B cell (primary cell): ENCODE measurements at regions not wholly inside any gene's neighbourhood (a gene's known extent, or its start where the extent isn't known, plus 50 kb on each side); places are given as distances from the start of the nearest gene placed in this dataset.

Experiments used
- ATAC-seq: fragments of 200-7000 bp; cut with Tn5 transposase; one replicate; pipeline ENCODE4 v1.10.0; 2021; ENCODE audit warnings: low read depth, mild to moderate bottlenecking, moderate number of reproducible peaks, moderate library complexity
- CTCF ChIA-PET: fragments of 350-600 bp; sonication (Branson Sonifier 250); formaldehyde crosslinking; loops from one replicate; lab custom pipeline; 2021; ENCODE audit warnings: antibody characterized with exemption, inconsistent platforms; lab: Charles Lee
- POLR2A ChIA-PET: fragments of 350-600 bp; sonication (Branson Sonifier 250); formaldehyde crosslinking; loops from one replicate; lab custom pipeline; 2021; ENCODE audit warnings: antibody characterized with exemption; lab: Charles Lee
- DNase-seq: peaks from one replicate; pipeline ENCODE4 v3.0.0; 2013
- H2AFZ ChIP-seq: 2 replicates; pipeline ENCODE4 v1.6.1; 2012; ENCODE audit warnings: mild to moderate bottlenecking, low read depth, low read length; ENCODE audit not compliant: insufficient read depth, poor library complexity, severe bottlenecking
- H3K27ac ChIP-seq, 2 donors: 1 replicate in 1 of 2; 2 replicates in 1 of 2; pipeline ENCODE4 v1.5.1; 2012 to 2013; ENCODE audit warnings: low read length in 2 of 2, mild to moderate bottlenecking in 2 of 2, moderate library complexity in 1 of 2
- H3K27me3 ChIP-seq, 4 experiments: fragments of 200-600 bp in 1 of 4; sonication (generic) in 1 of 4; replicated peaks in 1 of 4; 1 replicate in 2 of 4; 2 replicates in 2 of 4; pipeline versions ENCODE4 v1.6.1 to v1.7.0; 2013 to 2016; ENCODE audit warnings: low read length in 3 of 4, mild to moderate bottlenecking in 2 of 4, mixed read lengths in 1 of 4, moderate library complexity in 1 of 4; ENCODE audit not compliant: insufficient read depth in 4 of 4, control insufficient read depth in 3 of 4; ENCODE audit errors: control extremely low read depth in 1 of 4
- H3K36me3 ChIP-seq, 2 experiments: replicated peaks in 1 of 2; 1 replicate in 1 of 2; 2 replicates in 1 of 2; pipeline versions ENCODE4 v1.6.1 to v1.7.1; 2013; ENCODE audit warnings: low read length in 1 of 2; ENCODE audit not compliant: insufficient read depth in 2 of 2, control insufficient read depth in 1 of 2; ENCODE audit errors: control extremely low read depth in 1 of 2, extremely low read depth in 1 of 2
- H3K4me1 ChIP-seq, 2 donors: fragments of 200-600 bp in 1 of 2; sonication (generic) in 1 of 2; 1 replicate in 1 of 2; 2 replicates in 1 of 2; pipeline versions ENCODE4 v1.5.1 to v1.6.1; 2013 to 2017; ENCODE audit warnings: low read length in 2 of 2; ENCODE audit not compliant: control insufficient read depth in 2 of 2, insufficient read depth in 2 of 2
- H3K4me2 ChIP-seq: replicated peaks from 2 replicates; pipeline ENCODE3; 2012; ENCODE audit warnings: mild to moderate bottlenecking, low read depth, low read length; ENCODE audit not compliant: poor library complexity, severe bottlenecking
- H3K4me3 ChIP-seq, 5 experiments: fragments of 200-600 bp in 1 of 5; sonication (generic) in 1 of 5; 1 replicate in 3 of 5; 2 replicates in 2 of 5; pipeline versions ENCODE4 v1.5.1 to v1.7.0; 2011 to 2016; ENCODE audit warnings: low read length in 4 of 5, mild to moderate bottlenecking in 4 of 5, low read depth in 2 of 5, control low read depth in 1 of 5, moderate library complexity in 1 of 5; ENCODE audit not compliant: insufficient read depth in 1 of 5; ENCODE audit errors: control extremely low read depth in 1 of 5, extremely low read depth in 1 of 5
- H3K79me2 ChIP-seq: fragments of 200-600 bp; sonication (generic); one replicate; pipeline ENCODE4 v1.6.0; 2016; ENCODE audit warnings: low read length; ENCODE audit not compliant: control insufficient read depth, insufficient read depth
- H3K9ac ChIP-seq: fragments of 200-600 bp; sonication (generic); 2 replicates; pipeline ENCODE4 v1.6.1; 2017; ENCODE audit warnings: mild to moderate bottlenecking, low read length, moderate library complexity
- H3K9me3 ChIP-seq, 3 donors: one replicate each; pipeline versions ENCODE4 v1.6.1 to v1.7.1; 2013; ENCODE audit warnings: low read length in 2 of 3; ENCODE audit not compliant: control insufficient read depth in 2 of 3, insufficient read depth in 1 of 3; ENCODE audit errors: control extremely low read depth in 1 of 3
- H4K20me1 ChIP-seq: 2 replicates; pipeline ENCODE4 v1.6.0; 2012; ENCODE audit warnings: mild to moderate bottlenecking, low read length; ENCODE audit not compliant: insufficient read depth, control insufficient read depth, poor library complexity, severe bottlenecking
- H3K27ac Mint-ChIP-seq: one replicate; pipeline ENCODE4 v1.8.0; 2021; ENCODE audit warnings: mixed read lengths
- H3K27me3 Mint-ChIP-seq: one replicate; pipeline ENCODE4 v1.8.0; 2021; ENCODE audit warnings: mixed read lengths
- H3K4me1 Mint-ChIP-seq: one replicate; pipeline ENCODE4 v1.8.0; 2021; ENCODE audit warnings: mixed read lengths
- H3K4me3 Mint-ChIP-seq: one replicate; pipeline ENCODE4 v1.8.0; 2021; ENCODE audit warnings: mixed read lengths
- H3K9me3 Mint-ChIP-seq: one replicate; pipeline ENCODE4 v1.8.0; 2022; ENCODE audit warnings: mixed read lengths; ENCODE audit not compliant: insufficient read depth
- EZH2 ChIP-seq: IDR thresholded peaks from 2 replicates; pipeline ENCODE4 v1.6.1; 2012; ENCODE audit warnings: borderline replicate concordance, low read depth, mild to moderate bottlenecking, moderate library complexity, low read length; ENCODE audit not compliant: insufficient read depth, poor library complexity, severe bottlenecking
- WGBS: methylation state at CpG from one replicate; pipeline ENCODE4 v1.1.5; 2013; ENCODE audit warnings: missing lambda C conversion rate; ENCODE audit not compliant: insufficient coverage; 5-methylcytosine and 5-hydroxymethylcytosine counted together
- intact Hi-C: fragments of 100-400 bp; cut with micrococcal nuclease; formaldehyde crosslinking; loops from one replicate; pipeline ENCODE4 v1.10.0; 2022
- TF ChIP-seq, protein P1 (sequence below): fragments of 200-600 bp; IDR thresholded peaks from one replicate; pipeline ENCODE4 v1.8.0; 2022; ENCODE audit warnings: antibody characterized with exemption, mild to moderate bottlenecking

DNA sequence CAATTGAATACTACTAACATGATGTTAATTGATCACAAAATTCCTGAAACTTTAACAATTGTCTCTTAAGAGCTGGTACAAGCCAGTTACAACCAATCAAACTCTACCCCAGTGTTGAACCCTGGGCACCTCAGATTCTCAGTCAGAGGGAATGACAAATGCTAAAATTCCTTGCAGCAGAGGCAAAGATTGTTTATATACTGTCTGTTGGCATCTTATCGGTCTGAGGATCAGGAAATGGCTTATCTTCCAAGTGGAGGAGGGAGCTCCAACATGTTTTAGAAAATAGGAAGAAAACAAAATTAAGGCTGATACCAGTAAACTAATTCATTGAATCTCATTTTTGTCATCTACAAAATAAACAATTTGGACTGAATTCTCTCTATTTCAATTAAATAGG lies 527.8 kb upstream of the ZNF608 start:
- H3K4me3 Mint-ChIP-seq, result no peak overlapping the region
- H3K79me2 ChIP-seq, result no peaks in the 10 kb centered on the region

DNA sequence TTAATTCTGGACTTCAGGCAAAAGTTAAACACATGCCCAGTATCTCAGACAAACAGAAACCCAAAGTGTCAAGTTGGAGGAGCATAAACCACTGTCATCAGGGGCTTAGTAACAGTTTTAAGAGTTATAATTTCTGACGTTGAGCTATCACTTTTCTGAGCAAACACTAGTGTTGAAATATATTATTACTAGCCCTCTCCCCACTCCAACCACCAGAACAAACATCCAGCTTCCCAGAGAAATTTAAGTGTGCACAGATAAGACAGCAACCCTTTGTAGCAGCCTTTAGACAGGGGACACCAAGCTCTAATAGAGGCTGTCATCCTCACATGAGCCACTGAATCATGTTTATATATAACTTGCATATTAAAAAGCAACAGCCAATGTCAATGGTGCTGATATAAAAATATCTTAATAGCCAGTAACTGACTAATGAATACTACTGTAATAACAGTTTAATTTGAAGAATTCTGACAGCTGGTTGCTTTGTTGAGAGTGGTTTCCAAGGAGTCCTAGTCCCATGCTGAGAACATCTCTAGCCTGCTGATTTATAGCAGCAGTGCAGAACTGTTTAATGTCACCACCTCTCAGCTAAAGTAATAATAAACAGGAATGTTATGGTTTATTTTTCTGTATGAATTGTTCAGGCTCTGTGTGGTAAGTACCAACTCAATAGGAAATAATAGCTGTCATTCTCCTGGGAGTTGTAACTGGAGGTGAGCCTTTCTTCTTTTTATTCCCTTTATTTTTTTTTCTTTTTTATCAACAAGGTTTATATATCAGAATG lies 528.7 kb upstream of the ZNF608 start:
- H3K27ac Mint-ChIP-seq, result no peak overlapping the region
- ChIA-PET POLR2A (no interaction called here), CTCF (no interaction called here)
- no peaks in the 10 kb centered on the region for H3K27me3 ChIP-seq
- no peaks in the 10 kb centered on the region for H4K20me1 ChIP-seq
- H3K27me3 Mint-ChIP-seq, result no peaks in the 10 kb centered on the region
- H3K9me3 Mint-ChIP-seq, result no peaks in the 10 kb centered on the region
- H3K36me3 ChIP-seq, result no peaks in the 10 kb centered on the region
- H3K9ac ChIP-seq, result no peak overlapping the region
- H3K4me3 Mint-ChIP-seq, result no peak overlapping the region
- no CpG with 5 or more reads among the region's 1 CpG for WGBS
- TF ChIP-seq, protein P1, sequence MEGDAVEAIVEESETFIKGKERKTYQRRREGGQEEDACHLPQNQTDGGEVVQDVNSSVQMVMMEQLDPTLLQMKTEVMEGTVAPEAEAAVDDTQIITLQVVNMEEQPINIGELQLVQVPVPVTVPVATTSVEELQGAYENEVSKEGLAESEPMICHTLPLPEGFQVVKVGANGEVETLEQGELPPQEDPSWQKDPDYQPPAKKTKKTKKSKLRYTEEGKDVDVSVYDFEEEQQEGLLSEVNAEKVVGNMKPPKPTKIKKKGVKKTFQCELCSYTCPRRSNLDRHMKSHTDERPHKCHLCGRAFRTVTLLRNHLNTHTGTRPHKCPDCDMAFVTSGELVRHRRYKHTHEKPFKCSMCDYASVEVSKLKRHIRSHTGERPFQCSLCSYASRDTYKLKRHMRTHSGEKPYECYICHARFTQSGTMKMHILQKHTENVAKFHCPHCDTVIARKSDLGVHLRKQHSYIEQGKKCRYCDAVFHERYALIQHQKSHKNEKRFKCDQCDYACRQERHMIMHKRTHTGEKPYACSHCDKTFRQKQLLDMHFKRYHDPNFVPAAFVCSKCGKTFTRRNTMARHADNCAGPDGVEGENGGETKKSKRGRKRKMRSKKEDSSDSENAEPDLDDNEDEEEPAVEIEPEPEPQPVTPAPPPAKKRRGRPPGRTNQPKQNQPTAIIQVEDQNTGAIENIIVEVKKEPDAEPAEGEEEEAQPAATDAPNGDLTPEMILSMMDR, result no peak
- no peak for TF ChIP-seq EZH2
- no peak overlapping the region for H3K4me3 ChIP-seq
- peaks cover 2% of the 10 kb centered on the region for H3K4me1 Mint-ChIP-seq
- no peaks in the 10 kb centered on the region for H3K79me2 ChIP-seq
- H3K4me2 ChIP-seq, result no peak overlapping the region
- no peak for DNase-seq
- H2AFZ ChIP-seq, result no peak overlapping the region
- peaks cover 0 to 3% of the 10 kb centered on the region in 2 donors for H3K4me1 ChIP-seq
- H3K9me3 ChIP-seq, result no peaks in the 10 kb centered on the region
- ATAC-seq, result no peak
- intact Hi-C loops, result no loop called here
- no peak overlapping the region for H3K27ac ChIP-seq

More for the DNA sequence above, 527.8 kb upstream of the ZNF608 start:
- ATAC-seq (no peak), DNase-seq (no peak)
- H3K9me3 ChIP-seq, result no peaks in the 10 kb centered on the region
- no peak overlapping the region for H3K9ac ChIP-seq
- POLR2A ChIA-PET, result no interaction called here
- H3K36me3 ChIP-seq, result no peaks in the 10 kb centered on the region
- no peaks in the 10 kb centered on the region for H3K9me3 Mint-ChIP-seq
- no CpG with 5 or more reads among the region's 1 CpG for WGBS
- CTCF ChIA-PET, result no interaction called here
- peaks cover 2% of the 10 kb centered on the region for H3K4me1 Mint-ChIP-seq
- no peaks in the 10 kb centered on the region for H3K27me3 ChIP-seq
- H3K4me3 ChIP-seq, result no peak overlapping the region
- H3K4me1 ChIP-seq, result peaks cover 0 to 3% of the 10 kb centered on the region in 2 donors
- no peaks in the 10 kb centered on the region for H3K27me3 Mint-ChIP-seq
- TF ChIP-seq EZH2, result no peak
- no peak overlapping the region for H3K27ac ChIP-seq
- no peaks in the 10 kb centered on the region for H4K20me1 ChIP-seq
- no peak overlapping the region for H2AFZ ChIP-seq
- H3K4me2 ChIP-seq, result no peak overlapping the region
- no peak overlapping the region for H3K27ac Mint-ChIP-seq
- intact Hi-C loops, result no loop called here
